ENCODE measurements at regions not wholly inside any gene's neighbourhood (a gene's known extent, or its start where the extent isn't known, plus 50 kb on each side); places are given as distances from the start of the nearest gene placed in this dataset.

DNA sequence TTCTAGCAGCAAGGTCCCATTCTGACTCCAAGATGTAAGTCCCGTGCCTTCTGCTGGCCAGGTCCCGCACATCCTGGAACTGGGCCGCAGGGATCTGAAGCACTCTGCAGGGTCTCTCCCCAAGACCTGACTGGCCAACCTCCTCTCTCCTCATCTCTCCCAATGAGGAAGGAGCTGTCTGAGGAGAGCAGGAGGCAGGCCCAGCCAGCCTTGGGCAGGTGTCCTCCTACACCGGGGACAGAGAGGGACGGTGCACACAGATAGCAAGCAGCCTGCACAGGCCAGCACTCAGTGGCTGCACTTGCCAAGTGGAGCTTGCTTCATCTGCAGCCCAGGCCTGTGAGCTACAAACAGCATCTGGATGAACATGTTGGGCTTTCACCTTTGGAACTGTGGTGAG is 76.8 kb upstream of the CD93 start:
- Mint-ChIP-seq H3K9me3 (no peaks in the 10 kb centered on the region), H3K4me1 (no peaks in the 10 kb centered on the region), H3K4me3 (no peak overlapping the region), H3K27me3 (peaks cover 0 to 4% of the 10 kb centered on the region in 2 donors), H3K36me3 (no peaks in the 10 kb centered on the region), H3K27ac (no peak overlapping the region)
- ATAC-seq (replicated peaks) (no peak), DNase-seq (no peak)

DNA sequence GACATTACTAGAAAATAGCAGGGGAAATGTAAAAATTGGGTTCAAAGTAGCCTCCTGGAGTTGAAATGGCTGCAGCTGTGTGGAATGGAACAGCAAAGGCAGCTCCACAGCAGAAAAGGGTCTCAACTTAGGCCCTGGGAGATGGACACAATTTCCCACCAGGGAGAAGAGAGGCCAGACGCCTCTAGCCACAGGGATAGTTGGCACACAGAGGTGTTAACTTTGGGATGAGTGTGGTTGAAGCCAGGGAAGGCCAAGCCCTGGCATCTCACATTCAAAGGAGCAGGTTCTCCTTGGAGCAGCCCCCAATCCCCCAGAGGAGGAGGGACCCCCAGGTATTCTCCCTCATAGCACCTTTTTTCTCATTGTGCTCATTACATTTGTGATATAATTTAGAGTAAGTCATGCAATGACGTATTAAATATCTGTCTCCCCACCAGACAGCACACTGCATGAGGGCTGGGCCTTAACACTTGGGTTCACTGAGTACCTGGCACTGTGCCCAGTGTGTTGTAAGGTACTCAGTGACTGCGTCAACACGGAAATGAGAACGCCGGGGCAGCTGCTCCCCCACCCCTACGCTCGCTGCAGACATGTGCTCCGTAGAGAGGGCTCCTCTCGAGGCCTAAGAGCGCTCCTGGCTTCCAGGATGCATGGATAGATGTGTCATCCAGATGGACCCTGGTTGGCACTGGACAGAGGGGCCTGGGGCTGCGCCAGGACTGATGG is 76.0 kb upstream of the CD93 start:
- DNase-seq (no peak), ATAC-seq (replicated peaks) (peak in 1 of 2 donors; percentile 33)
- no peak overlapping the region for H3K4me3 Mint-ChIP-seq
- no peak overlapping the region for H3K27ac Mint-ChIP-seq
- no peaks in the 10 kb centered on the region for H3K4me1 Mint-ChIP-seq
- H3K9me3 Mint-ChIP-seq = no peaks in the 10 kb centered on the region
- H3K36me3 Mint-ChIP-seq = no peaks in the 10 kb centered on the region
- peaks cover 0 to 4% of the 10 kb centered on the region in 2 donors for H3K27me3 Mint-ChIP-seq

DNA sequence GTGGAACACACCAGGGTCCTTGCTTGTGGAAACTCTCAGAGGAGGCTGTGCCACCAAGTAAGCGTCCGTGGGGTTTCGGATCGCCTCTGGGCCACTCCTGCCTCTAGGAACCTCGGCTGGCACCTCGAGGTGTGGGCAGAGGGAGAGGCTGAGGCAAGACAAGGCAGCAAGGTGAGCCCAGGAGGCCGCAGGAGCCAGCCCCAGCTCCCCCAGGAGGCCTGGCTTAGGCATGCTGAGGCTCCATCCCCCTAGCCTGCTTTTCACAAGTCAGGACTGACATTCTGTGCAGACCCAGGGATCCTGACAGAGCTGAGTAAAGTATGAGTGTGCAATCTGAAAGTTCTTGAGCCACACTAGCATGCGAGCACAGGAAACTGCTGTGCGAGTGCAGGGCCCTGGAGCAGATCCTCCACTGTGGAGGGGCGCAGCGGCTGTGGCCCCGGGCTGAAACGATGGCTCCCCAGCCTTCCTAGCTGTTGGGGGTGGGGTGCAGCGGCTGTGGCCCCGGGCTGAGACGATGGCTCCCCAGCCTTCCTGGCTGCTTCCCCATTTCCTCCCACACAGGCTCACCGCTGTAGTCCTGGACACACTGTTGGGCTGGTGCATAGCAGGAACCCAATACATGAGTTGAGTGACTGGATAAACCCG is 75.2 kb upstream of the CD93 start:
- DNase-seq (no peak), ATAC-seq (replicated peaks) (no peak)
- Mint-ChIP-seq H3K9me3 (no peaks in the 10 kb centered on the region), H3K4me3 (no peak overlapping the region), H3K36me3 (no peaks in the 10 kb centered on the region), H3K27ac (no peak overlapping the region), H3K4me1 (no peaks in the 10 kb centered on the region), H3K27me3 (peaks cover 0 to 4% of the 10 kb centered on the region in 2 donors)

DNA sequence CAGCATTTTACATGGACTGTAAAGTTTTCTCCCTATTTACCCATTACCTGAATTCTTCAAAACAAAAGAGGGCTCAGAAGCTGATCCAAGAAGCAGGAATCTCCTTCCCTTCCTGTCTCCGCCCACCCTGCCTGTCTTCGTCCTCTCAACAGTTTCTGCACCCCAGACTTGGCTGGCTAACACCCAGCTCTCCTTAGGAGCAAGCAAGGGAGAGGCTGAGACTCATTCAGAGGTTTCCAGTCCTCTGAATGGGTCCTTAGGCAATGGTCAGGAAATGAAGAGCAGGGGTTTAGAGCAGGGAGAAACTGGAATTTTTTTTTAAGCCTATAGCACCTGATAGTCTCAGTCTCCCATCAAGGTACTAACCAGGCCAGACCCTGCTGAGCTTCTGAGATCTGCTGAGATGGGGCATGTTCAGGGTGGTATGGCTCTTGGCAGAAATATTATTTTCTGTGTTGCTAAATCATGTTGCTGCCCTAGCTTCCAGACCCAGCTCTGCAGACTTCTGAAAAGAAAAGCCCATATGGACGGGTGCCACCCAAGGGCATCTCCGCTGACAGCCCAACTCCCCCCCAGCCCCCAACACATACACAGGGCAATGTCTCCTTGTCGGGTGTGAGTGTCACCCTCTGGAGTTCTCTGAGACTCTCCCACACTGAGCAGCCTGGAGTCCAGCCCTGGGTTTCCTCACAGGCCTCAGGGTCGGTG is 74.6 kb upstream of the CD93 start:
- Mint-ChIP-seq H3K36me3 (no peaks in the 10 kb centered on the region), H3K27ac (no peak overlapping the region), H3K4me1 (no peaks in the 10 kb centered on the region), H3K4me3 (no peak overlapping the region), H3K9me3 (no peaks in the 10 kb centered on the region), H3K27me3 (peaks cover 0 to 4% of the 10 kb centered on the region in 2 donors)
- DNase-seq = no peak
- no peak for ATAC-seq (replicated peaks)

DNA sequence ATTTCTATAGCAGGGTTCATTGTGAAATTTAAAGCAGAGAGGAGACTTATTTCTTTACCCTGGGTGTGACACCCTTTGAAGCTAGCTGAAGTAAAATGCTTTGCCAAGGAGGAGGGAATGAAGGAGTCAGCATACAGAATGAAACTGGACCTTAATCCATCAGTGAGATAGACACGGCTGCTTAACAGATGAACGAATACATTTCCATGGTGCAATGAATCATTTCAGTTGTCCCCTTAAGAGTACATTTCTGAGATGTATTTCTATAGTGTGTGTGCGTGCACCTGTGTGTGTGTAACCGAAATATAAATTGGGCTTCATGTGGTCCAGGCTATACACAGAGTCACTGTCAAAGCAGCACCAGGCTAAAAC is 73.8 kb upstream of the CD93 start:
- Mint-ChIP-seq H3K27me3 (no peaks in the 10 kb centered on the region), H3K4me1 (peaks cover 3 to 5% of the 10 kb centered on the region in 2 donors), H3K36me3 (peaks cover 0 to 2% of the 10 kb centered on the region in 2 donors), H3K27ac (no peak overlapping the region), H3K4me3 (no peak overlapping the region), H3K9me3 (no peaks in the 10 kb centered on the region)
- no peak for DNase-seq
- no peak for ATAC-seq (replicated peaks)

DNA sequence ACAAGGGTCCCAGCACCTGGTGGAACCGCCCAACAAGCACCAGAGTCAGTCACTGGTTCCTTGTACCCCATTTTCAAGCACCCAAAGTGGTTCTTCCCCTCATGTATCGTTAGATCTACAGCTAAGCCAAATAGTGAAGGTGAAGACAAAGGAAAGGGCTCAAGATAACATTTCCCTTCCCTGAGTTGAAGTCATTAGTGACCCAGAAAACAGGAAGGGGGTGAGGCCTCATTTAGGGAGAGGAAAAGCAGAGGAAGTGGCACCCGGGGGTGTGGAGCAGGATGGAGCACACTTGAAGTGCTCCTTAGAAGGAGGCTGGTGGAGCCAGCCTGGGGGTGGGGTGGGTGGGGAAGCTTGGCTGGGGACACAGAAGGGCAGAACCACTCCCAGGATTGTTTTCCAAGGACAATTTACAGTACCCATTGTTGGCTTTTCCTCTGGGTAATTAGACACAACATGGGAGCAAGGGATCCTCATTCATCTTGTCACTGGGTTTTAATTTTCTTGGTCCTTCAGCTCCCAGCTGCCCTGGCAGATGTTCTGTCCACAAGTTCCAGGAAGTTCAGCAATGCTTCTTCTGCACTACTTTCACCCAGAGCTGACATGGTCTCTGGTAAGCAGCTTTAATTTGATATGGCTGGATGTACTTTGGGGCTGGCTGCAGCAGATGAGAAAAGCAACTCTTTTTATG is 73.3 kb upstream of the CD93 start:
- no peak overlapping the region for H3K27ac Mint-ChIP-seq
- ATAC-seq (replicated peaks) (no peak), DNase-seq (no peak)
- H3K36me3 Mint-ChIP-seq = peaks cover 0 to 2% of the 10 kb centered on the region in 2 donors
- no peaks in the 10 kb centered on the region for H3K9me3 Mint-ChIP-seq
- no peaks in the 10 kb centered on the region for H3K27me3 Mint-ChIP-seq
- peaks cover 5 to 11% of the 10 kb centered on the region in 2 donors for H3K4me1 Mint-ChIP-seq
- no peak overlapping the region for H3K4me3 Mint-ChIP-seq

DNA sequence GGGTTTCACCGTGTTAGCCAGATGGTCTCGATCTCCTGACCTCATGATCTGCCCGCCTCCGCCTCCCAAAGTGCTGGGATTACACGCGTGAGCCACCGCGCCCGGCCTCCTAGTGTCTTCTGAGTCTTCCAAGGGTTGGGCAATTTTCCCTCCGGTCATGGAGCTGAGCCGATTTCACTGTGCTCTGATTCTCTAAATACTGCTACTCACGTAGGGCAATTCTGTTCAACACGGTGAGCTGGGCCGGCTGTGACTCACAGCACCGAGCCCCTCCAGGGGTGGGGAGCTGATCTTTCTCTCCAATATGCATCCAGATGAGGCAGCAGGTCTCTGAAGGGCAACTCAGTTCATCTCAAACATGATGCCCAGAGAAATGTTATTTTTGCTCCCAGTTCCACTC is 71.6 kb upstream of the CD93 start:
- Mint-ChIP-seq H3K36me3 (peaks cover 0 to 2% of the 10 kb centered on the region in 2 donors), H3K27ac (no peak overlapping the region), H3K4me1 (peaks cover 5 to 12% of the 10 kb centered on the region in 2 donors), H3K4me3 (no peak overlapping the region), H3K27me3 (no peaks in the 10 kb centered on the region), H3K9me3 (no peaks in the 10 kb centered on the region)
- ATAC-seq (replicated peaks) (no peak), DNase-seq (no peak)

DNA sequence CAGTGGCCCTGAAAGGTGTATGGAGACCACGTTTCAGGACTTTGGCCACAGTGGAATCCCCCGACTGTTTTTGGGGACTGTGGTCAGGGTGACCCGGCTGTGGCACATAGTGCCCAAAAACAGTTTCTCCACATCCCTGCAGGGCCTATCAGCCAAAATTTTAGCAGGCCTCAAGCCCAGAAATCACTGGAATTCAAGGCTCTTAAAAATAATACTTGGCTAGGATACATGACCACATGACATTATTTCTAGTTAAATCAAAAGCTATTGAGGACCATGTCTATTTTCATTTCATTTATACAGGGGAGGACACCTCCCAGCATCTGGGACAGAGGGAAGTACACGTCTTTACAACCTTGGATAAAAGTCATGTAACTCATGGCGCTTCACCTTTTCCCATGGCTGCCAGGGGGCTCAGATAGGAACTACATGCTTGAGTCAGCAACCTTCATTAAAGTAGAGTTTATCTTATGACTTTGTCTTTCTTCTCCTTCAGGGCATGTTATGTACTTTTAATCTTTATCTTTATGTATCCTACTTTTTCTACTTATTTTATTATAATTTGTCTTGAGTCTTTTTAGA is 70.8 kb upstream of the CD93 start:
- DNase-seq = no peak
- no peak overlapping the region for H3K27ac Mint-ChIP-seq
- peaks cover 9 to 19% of the 10 kb centered on the region in 2 donors for H3K4me1 Mint-ChIP-seq
- no peak for ATAC-seq (replicated peaks)
- H3K27me3 Mint-ChIP-seq = no peaks in the 10 kb centered on the region
- no peaks in the 10 kb centered on the region for H3K9me3 Mint-ChIP-seq
- peaks cover 0 to 2% of the 10 kb centered on the region in 2 donors for H3K36me3 Mint-ChIP-seq
- H3K4me3 Mint-ChIP-seq = no peak overlapping the region

DNA sequence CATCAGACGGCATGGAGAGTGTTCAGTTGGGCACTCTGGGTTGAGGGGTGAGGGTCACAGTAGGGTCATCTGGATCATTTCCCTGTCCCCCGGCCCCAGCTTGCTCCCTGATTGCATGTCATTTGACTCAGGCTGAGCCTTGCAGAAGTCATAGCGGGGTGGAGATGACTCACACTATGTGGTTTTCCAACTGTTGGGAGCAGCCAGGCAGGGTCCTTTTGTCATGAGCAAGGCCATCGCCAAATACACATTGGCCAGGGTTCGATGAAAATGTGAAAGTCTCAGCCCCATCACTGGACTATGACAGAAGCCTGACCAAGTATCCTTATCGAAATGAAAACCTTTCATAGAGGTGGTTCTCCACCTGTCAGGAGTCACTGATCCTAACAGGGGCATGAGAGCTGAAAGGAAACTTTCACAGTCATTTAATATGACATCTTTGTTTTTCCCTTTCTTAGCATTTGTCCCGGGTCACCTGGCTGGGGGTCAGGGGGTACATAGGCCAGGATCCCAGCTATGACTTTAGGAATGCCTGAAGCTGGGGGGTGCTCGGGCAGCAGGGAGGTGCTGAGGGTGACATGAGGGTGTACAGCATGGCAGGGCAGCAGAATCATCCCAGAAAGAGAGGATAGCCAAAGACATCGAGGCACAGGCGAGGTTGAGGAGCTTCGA is 70.2 kb upstream of the CD93 start:
- no peaks in the 10 kb centered on the region for H3K9me3 Mint-ChIP-seq
- H3K27ac Mint-ChIP-seq = no peak overlapping the region
- ATAC-seq (replicated peaks) = no peak
- DNase-seq = no peak
- H3K36me3 Mint-ChIP-seq = peaks cover 0 to 2% of the 10 kb centered on the region in 2 donors
- peaks cover 0 to 4% of the 10 kb centered on the region in 2 donors for H3K27me3 Mint-ChIP-seq
- no peak overlapping the region for H3K4me3 Mint-ChIP-seq
- H3K4me1 Mint-ChIP-seq = peaks cover 9 to 19% of the 10 kb centered on the region in 2 donors

DNA sequence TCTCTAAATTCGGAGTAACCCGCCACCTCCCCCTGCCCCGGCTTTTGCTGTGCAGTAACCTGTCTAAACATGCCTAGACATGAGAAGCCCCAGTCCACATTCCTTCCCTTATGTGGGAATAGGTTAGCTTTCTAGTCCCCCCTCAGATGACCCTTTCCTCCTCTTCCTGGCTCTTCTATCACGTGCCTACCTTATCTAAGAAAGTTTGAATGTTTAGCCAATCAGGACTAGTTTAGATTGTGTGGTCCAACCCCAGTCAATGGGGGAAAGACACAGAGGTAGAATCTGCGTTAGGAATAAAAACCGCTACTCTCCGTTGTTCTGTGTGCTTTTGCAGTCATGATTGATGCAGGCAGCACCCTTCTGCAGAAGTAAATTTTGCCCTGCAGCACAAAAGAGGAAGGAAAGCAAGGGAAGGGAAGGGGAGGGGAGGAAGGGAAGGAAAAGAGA is 69.0 kb upstream of the CD93 start:
- peaks cover 0 to 2% of the 10 kb centered on the region in 2 donors for H3K36me3 Mint-ChIP-seq
- H3K27me3 Mint-ChIP-seq = peaks cover 4% of the 10 kb centered on the region in 2 donors
- ATAC-seq (replicated peaks) (peak in 1 of 2 donors; percentile 24), DNase-seq (no peak)
- peaks cover 11 to 19% of the 10 kb centered on the region in 2 donors for H3K4me1 Mint-ChIP-seq
- H3K4me3 Mint-ChIP-seq = no peak overlapping the region
- no peak overlapping the region for H3K27ac Mint-ChIP-seq
- H3K9me3 Mint-ChIP-seq = no peaks in the 10 kb centered on the region

DNA sequence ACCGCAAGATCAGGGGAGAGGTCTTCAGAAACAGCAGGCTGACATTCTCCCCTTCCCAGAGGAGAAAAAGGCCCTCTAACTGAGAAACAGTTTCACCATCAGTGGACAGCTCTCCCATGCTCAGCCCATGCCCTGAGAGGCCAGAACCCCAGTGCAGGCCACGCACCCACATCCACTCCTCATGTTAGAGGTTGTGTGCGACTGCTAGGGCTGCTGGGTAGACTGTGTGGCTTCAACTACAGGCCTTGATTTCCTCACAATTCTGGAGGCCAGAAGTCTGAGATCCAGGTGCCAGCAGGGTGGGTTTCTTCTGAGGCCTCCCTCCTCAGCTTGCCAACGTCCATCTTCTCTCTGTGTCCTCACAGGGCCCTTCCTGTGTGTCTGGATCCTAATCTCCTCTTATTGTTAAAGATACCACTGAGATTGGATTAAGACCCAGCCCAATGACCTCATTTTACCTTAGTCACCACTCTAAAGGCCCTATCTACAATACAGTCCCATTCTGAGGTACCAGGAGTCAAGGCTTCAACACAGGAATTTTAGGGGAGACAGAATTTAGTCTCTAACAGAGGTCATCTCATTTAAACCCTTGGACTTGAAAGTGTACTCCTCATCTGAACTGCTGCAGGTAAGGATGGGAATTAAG is 67.7 kb upstream of the CD93 start:
- H3K9me3 Mint-ChIP-seq = no peaks in the 10 kb centered on the region
- H3K36me3 Mint-ChIP-seq = peaks cover 0 to 2% of the 10 kb centered on the region in 2 donors
- H3K4me3 Mint-ChIP-seq = no peak overlapping the region
- H3K4me1 Mint-ChIP-seq = peaks cover 11 to 19% of the 10 kb centered on the region in 2 donors
- no peak overlapping the region for H3K27ac Mint-ChIP-seq
- DNase-seq (no peak), ATAC-seq (replicated peaks) (no peak)
- peaks cover 4 to 5% of the 10 kb centered on the region in 2 donors for H3K27me3 Mint-ChIP-seq

DNA sequence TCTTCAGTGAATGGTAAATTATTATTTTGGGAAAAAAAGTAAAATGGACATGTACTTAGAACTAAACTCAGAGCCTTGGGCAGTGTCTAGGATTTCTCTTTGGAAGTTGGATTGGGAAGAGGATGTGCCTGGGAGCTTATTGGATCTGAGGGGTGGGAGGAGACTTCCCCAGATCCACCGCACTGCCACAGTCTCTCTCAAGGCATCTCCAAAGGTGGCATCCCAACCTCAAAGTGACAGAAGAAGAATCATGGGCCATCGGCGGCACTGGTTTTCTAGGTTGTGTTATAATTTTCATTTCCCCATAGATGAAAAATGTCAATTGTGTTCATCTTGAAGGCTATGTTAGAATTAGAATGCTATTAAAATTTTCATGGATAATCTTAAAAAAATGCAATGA is 66.8 kb upstream of the CD93 start:
- Mint-ChIP-seq H3K4me1 (peaks cover 13 to 19% of the 10 kb centered on the region in 2 donors), H3K27ac (no peak overlapping the region), H3K27me3 (peaks cover 4 to 5% of the 10 kb centered on the region in 2 donors), H3K4me3 (no peak overlapping the region), H3K9me3 (no peaks in the 10 kb centered on the region), H3K36me3 (peaks cover 0 to 2% of the 10 kb centered on the region in 2 donors)
- DNase-seq = no peak
- ATAC-seq (replicated peaks) = no peak

DNA sequence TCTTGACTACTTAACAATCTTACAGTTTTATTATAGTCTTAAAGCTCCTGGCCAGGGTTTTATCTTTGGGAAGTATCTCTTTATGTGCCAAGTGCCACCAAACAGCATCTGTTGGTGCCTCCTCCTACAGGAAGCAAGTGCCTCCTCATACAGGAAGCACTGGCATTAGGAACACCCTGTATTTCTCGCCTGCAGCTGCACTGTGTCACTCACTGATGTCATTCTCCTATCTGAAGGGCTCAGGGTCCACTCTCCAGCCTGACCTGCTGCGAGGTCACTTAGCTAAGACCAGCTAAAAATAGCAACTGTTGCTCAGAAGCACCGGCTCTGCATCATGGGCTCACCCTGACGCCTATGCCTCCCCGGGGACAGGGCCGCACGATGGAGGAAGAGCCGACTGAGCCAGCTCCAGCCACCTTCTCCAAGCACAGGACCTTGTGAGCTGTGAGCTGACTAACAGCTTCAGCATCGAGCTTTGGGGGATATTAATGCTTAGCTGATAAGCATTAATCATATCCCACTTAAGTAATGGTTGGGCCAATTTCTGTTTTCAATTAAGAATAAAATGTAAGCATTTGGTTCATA is 66.3 kb upstream of the CD93 start:
- Mint-ChIP-seq H3K4me3 (no peak overlapping the region), H3K27ac (no peak overlapping the region)
- DNase-seq = no peak

More for the DNA sequence above, 66.3 kb upstream of the CD93 start:
- Mint-ChIP-seq H3K36me3 (peaks cover 0 to 2% of the 10 kb centered on the region in 2 donors), H3K4me1 (peaks cover 14 to 19% of the 10 kb centered on the region in 2 donors), H3K27me3 (peaks cover 4 to 5% of the 10 kb centered on the region in 2 donors), H3K9me3 (no peaks in the 10 kb centered on the region)
- ATAC-seq (replicated peaks) = peak; percentile 53 to 61

Measured in stimulated activated naive B cell treated with anti-CD40 and anti-IgM and Interleukin-4, amounts not matched to agents 10 μg/mL and 1 μg/mL and 100 μg/mL, for 72 hours (primary cell).